DMS53 treated with DMSO at 0.1 percent for 48 hours (cell line): ENCODE measurements at regions not wholly inside any gene's neighbourhood (a gene's known extent, or its start where the extent isn't known, plus 50 kb on each side); places are given as distances from the start of the nearest gene placed in this dataset.
"Not testable (repeated sequence)": the region's sequence is repeated elsewhere in the genome, so short reads cannot be mapped to it uniquely, and the experiment has no call there.

Source experiments
- DNase-seq: peaks from one replicate; lab custom pipeline; 2025; ENCODE audit not compliant: unreplicated experiment; lab: John Stamatoyannopoulos, UW

- DNase-seq = not testable (repeated sequence)
These were observed 331.4 kb downstream of the ANAPC1 start for GRCh38 chr2:111552625-111553024.

DNA sequence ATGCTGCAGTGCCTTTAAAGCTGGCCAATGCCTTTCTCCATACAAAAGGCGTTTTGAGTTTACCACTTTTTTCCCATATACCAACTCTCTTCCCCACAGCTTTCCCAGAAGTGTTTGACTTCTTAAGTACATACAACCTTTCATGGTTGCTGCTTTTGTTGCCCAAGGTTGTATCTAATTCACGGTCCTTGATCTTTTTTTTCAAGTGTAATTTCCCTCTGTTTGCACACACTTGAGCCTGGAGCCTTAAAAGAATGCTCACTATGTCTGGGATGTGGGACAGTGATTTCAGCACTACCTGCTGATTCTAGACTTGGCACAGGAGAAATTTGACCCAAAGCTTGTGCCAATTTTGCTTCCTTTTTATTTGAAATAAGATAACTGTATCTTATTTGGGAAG is 324.7 kb downstream of the ANAPC1 start:
- not testable (repeated sequence) for DNase-seq

DNA sequence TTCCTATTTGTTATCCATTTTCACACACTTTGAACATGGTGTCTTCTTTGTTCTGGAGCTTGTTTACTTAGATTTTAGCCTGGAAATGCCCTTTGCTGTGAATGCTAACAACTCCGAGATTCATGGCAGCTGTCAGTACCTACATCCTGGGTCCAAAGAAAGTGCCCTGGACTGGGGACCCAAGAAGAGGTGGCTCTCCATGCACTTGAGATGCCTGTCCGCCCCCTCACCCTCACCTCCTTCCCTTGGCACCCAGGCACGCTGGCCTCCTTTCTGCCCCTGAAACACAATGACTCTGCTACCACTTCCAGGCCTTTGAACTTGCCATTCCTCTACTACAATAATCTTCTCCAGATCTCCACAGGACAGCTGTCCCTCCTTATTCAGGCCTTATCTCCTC is 324.2 kb downstream of the ANAPC1 start:
- not testable (repeated sequence) for DNase-seq

DNA sequence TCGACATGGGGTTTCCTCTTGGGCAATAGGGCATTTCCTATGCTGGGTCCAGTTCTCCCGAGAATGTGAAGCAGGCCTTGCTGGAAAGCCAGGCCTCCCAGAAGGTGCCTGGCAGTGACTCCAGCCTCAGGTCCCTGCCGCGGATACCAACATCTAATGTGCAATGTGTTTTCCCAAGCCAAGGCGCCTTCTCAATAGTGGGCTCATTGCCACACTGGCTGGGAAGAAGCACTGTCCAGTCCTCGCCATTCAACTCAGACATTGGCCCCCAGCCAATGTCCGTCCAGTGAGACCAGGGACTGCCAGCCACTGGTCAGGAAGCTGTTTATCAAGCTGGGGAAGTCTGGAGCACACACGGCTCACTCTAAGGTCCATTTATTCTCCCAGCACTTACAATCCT is 317.9 kb downstream of the ANAPC1 start:
- not testable (repeated sequence) for DNase-seq

DNA sequence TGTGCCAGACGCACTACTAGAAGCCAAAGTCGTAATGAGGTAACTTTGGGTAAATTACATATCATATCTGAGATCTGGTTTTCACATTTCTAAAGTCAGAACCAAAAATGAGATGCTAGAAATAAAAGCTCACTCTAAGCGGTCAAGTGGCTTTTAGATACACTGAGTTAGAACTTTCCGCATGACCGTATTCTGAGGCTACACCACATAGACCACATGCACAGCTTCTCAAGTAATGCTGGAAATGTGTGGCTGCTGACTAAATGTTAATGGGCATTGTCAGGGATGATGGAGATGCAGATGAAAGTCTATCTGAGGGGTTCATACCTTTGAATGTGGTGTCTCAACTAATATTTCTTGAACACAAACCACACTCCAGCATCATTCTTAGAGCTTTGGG is 316.8 kb downstream of the ANAPC1 start:
- not testable (repeated sequence) for DNase-seq

- DNase-seq = not testable (repeated sequence)
These were observed 314.4 kb downstream of the ANAPC1 start for GRCh38 chr2:111569356-111570199.

GRCh38 chr2:111570300-111571114 is 313.5 kb downstream of the ANAPC1 start:
- DNase-seq = not testable (repeated sequence)

GRCh38 chr2:111574803-111575202 is 309.2 kb downstream of the ANAPC1 start:
- DNase-seq = not testable (repeated sequence)

DNA sequence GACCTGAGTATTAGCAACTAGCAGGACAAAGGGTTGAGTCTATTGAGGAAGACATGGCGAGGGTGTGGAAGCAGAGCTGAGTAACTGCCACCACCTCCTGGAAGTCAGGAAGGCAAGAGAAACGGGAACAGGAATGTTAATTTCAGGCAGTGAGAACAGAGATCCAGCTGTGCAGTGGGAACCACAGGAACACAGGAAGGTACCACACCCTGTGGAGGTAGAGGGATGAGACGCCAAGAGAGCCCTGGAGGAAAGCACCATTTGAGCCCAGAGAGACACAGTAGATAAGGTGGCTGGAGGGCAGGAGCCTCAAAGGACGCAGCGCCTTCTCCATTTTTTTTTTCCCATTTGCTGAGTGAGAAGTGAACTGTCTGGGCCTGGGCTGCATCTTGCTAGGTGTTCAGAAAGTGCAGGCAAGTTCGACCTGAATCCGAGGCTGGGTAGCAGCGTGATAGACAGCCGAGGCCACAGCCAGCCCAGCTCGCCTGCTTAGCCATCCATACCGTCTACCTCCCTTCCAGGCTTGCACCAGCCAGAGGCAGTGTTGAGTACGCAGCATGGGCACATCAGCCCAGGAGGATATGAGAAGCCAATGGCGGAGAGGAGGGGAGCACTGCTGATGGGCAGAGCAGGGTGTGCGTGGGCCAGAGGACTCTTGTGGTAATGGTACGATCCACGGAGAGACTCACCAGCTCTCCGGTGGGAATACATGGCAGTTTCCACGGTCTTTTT is 306.7 kb downstream of the ANAPC1 start:
- not testable (repeated sequence) for DNase-seq

GRCh38 chr2:111579500-111580134 is 304.4 kb downstream of the ANAPC1 start:
- not testable (repeated sequence) for DNase-seq

GRCh38 chr2:111580616-111581015 is 303.4 kb downstream of the ANAPC1 start:
- DNase-seq = not testable (repeated sequence)

DNA sequence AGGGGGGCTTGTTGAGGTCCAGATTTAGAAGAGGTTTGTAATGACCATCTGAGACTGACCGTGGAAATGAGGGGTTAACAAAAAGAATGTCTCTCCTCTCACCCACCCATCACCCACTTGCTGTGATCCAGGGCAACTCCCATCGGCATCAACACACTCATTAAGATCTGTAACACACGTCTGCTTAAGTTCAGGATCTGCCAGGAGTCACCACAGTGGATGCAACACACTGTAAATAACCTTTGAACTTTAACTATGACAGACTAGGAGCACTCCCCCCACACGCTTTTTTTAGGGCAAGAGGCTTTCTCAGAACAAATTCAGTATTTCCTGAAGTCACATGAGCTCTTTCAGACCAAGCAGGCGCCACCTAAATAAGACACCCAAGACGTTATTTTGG is 301.9 kb downstream of the ANAPC1 start:
- not testable (repeated sequence) for DNase-seq

DNA sequence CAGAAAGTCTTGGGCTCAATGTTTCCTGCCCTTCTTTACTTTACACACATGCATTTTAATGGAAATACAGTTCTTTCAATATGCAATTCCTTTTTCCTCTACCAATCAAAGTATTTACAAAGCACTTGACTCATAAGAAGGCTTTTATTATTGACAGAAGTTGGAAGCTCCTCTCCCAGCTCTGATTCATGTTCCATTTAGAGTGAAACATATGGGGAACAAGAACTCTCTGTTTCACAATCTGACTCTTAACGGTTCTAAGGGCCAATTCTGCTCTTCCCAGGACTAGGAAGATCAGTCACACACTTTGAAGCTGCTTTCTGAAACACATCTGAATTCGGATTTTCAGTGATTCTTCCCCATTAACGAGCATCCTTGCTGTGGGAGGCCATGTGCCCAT is 300.5 kb downstream of the ANAPC1 start:
- not testable (repeated sequence) for DNase-seq

DNA sequence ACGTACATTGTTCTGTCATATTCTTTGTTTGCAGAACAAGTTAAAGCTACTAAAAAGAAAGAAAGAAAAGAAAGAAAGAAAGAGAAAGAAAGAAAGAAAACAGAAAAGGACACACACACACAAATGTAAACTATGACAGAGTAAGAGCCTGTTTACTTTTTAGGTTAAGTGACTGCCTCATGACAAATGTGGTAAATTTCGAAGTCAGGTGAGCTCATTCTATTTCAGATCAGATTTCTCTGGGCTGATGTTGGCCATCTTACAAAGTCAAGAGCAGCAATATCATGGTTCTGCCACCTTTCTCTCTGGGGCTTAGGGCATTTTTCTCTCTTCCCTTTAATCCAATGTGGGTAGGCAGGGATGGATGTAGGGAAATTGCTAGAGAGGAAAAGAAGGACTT is 299.5 kb downstream of the ANAPC1 start:
- DNase-seq = not testable (repeated sequence)

- DNase-seq = not testable (repeated sequence)
These were observed 299.0 kb downstream of the ANAPC1 start for GRCh38 chr2:111584950-111585349.

- DNase-seq = not testable (repeated sequence)
These were observed 298.0 kb downstream of the ANAPC1 start for GRCh38 chr2:111586014-111586413.

DNA sequence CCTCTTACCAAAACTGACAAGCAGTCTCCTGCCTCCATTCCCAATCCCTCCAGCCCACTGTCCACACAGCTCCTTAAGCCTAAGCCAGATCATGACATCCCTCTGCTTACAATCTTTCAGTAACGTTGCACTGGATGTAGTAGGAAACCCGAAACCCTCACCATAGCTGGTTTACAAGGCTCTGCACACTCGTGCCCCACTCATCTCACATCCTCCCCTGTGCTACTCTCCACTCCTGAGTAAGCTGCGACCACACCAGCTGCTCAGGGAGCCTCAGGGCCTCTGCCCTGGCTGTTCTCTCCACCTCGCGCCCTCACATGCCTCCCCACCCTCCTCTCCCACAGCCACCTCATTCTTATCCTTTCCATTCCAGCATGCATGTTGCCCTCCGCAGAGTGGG is 288.9 kb downstream of the ANAPC1 start:
- not testable (repeated sequence) for DNase-seq

DNA sequence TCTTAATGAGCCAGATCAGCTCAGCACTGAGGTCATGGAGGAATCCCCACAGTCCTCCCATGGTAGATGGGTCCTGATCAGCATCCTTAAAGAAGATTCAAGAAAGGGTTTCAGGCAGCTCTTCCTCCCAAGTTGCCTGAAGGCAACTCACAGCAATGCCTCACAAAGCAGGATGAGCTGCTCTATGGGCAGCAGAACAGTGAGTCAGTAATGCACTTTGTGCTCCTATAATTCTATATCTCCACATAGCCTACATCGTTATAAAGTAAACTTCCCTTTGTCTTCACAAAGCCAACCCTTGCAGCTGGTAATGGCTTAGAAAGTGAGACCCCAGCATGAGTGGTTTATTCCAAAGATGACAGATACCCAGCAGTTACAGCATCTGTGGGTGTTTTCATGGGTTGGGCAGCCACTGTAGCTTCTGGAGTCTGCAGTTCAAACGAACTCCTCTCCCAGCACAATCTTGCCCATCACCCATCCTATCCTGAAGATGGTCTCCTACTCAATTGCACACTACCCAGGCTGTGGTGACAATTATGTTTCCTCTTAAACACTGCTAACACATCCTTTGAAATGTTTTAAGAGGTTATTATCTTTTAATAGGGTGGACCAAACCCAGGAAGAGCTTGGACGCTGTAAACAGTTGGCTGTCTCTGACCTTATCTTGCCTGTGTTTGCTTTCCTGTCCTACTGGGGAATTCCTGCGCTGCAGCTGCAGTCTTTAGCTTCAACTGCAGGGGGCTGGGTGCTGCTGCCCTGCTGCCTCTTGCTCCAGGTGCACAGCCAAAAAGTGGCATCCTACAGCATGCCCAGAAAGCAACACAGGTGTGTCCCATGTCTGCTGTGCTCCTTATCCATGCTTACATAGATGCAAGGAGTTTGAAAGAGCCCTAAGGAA is 286.9 kb downstream of the ANAPC1 start:
- DNase-seq = not testable (repeated sequence)

DNA sequence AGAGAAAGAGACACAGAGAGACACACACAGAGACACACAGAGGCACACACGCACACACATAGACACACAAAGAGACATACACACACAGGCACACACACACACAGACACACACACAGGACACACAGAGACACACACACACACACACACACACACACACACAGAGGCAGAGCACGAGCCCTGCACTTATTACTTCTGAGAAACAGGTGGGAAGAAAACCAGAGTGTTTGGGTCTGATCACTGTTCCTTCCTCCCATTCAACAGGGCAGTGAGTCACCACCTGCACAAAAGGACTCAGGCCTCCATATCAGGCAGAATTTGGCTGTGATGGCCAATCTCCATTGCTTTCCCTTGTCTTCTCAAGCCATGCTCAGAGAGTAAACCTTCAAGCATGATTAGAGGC is 285.0 kb downstream of the ANAPC1 start:
- DNase-seq = not testable (repeated sequence)

- DNase-seq = not testable (repeated sequence)
These were observed 281.7 kb downstream of the ANAPC1 start for GRCh38 chr2:111602259-111602658.
